A673 (cell line): ENCODE measurements at regions not wholly inside any gene's neighbourhood (a gene's known extent, or its start where the extent isn't known, plus 50 kb on each side); places are given as distances from the start of the nearest gene placed in this dataset.
A peak's percentile ranks its signal among the peaks of the same experiment; 100 is the strongest.

Source experiments
- BruUV-seq: library from RNA; stranded (reverse); fragments of 400-500 nt; replicated peaks from 2 replicates; lab custom pipeline; 2021; lab: Mats Ljungman, UMichigan
- CTCF ChIA-PET: fragments of 300-600 bp; sonication (Branson Sonifier 250); formaldehyde crosslinking; loops from one replicate; lab custom pipeline; 2022; ENCODE audit warnings: antibody characterized with exemption; lab: Charles Lee
- POLR2A ChIA-PET: fragments of 300-600 bp; sonication (Branson Sonifier 250); formaldehyde crosslinking; loops from one replicate; lab custom pipeline; 2022; ENCODE audit warnings: antibody characterized with exemption; ENCODE audit not compliant: low non-redundant PET; lab: Charles Lee
- DNase-seq: peaks from one replicate; pipeline ENCODE4 v3.0.0-alpha.2; 2015; ENCODE audit warnings: low spot score
- H3K27ac ChIP-seq: fragments of 200-600 bp; sonication (generic); 2 replicates; pipeline ENCODE4 v1.5.1; 2016; ENCODE audit warnings: mixed run types, low read depth, mild to moderate bottlenecking, mixed read lengths, antibody characterized with exemption, low read length; ENCODE audit not compliant: poor library complexity, severe bottlenecking
- H3K27me3 ChIP-seq: fragments of 200-600 bp; sonication (generic); replicated peaks from 2 replicates; pipeline ENCODE4 v1.6.1; 2017; ENCODE audit warnings: mixed run types, low read depth, mild to moderate bottlenecking, mixed read lengths, antibody characterized with exemption, low read length; ENCODE audit not compliant: insufficient read depth, poor library complexity
- H3K36me3 ChIP-seq: fragments of 200-600 bp; sonication (generic); 2 replicates; pipeline ENCODE4 v1.6.1; 2016; ENCODE audit warnings: mixed run types, mild to moderate bottlenecking, mixed read lengths, antibody characterized with exemption, low read length; ENCODE audit not compliant: insufficient read depth, poor library complexity, severe bottlenecking
- H3K4me1 ChIP-seq: fragments of 200-600 bp; sonication (generic); 2 replicates; pipeline ENCODE4 v1.6.1; 2017; ENCODE audit warnings: mixed run types, mild to moderate bottlenecking, mixed read lengths, antibody characterized with exemption, low read length; ENCODE audit not compliant: insufficient read depth, poor library complexity, severe bottlenecking
- H3K4me3 ChIP-seq: fragments of 200-600 bp; sonication (generic); 2 replicates; pipeline ENCODE4 v1.5.1; 2016; ENCODE audit warnings: low read depth, mixed run types, mild to moderate bottlenecking, mixed read lengths, low read length; ENCODE audit not compliant: poor library complexity, severe bottlenecking
- H3K9me3 ChIP-seq: fragments of 200-600 bp; sonication (generic); 2 replicates; pipeline ENCODE4 v1.6.1; 2016; ENCODE audit warnings: mixed run types, low read depth, mild to moderate bottlenecking, mixed read lengths, antibody characterized with exemption, low read length; ENCODE audit not compliant: poor library complexity, severe bottlenecking
- EZH2 ChIP-seq: fragments of 200-600 bp; sonication (generic); IDR thresholded peaks from 2 replicates; pipeline ENCODE4 v1.6.1; 2017; ENCODE audit warnings: borderline replicate concordance, low read depth, mild to moderate bottlenecking, mixed read lengths, antibody characterized with exemption, low read length; ENCODE audit not compliant: poor library complexity, severe bottlenecking
- intact Hi-C: fragments of 100-400 bp; cut with micrococcal nuclease; formaldehyde crosslinking; loops from one replicate; pipeline ENCODE4 v1.10.0; 2022; ENCODE audit not compliant: unreplicated experiment
- TF ChIP-seq, protein P1 (sequence below): fragments of 300-800, 200-600 bp; sonication (generic); conservative IDR thresholded peaks from 2 replicates; pipeline ENCODE4 v1.5.1; 2017; ENCODE audit warnings: low read depth, mild to moderate bottlenecking, antibody characterized with exemption, low read length, moderate library complexity, mixed read lengths

DNA sequence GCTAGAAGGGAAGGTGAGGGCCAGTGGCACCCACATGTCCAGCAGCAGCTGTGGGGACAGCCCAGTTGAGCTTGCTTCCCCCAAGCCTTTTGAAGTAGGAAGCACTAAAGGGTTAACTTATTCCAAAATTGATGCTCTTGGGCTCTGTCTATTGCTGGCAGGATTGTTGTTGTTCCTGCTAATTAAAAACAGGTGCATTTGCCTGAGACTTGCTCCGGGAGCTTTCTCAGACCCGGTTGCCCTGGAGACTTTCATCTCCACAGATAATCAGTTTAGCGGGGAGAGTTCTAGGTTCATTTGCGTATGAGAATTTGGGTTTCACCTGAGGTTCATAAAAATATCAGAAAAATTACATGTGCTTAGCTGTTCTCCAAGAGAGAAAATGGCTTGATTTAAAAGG lies 277.3 kb downstream of the LRATD1 start:
- no peak overlapping the region for H3K27ac ChIP-seq
- BruUV-seq, result no TSS peak
- TF ChIP-seq EZH2, result no peak
- TF ChIP-seq, protein P1, sequence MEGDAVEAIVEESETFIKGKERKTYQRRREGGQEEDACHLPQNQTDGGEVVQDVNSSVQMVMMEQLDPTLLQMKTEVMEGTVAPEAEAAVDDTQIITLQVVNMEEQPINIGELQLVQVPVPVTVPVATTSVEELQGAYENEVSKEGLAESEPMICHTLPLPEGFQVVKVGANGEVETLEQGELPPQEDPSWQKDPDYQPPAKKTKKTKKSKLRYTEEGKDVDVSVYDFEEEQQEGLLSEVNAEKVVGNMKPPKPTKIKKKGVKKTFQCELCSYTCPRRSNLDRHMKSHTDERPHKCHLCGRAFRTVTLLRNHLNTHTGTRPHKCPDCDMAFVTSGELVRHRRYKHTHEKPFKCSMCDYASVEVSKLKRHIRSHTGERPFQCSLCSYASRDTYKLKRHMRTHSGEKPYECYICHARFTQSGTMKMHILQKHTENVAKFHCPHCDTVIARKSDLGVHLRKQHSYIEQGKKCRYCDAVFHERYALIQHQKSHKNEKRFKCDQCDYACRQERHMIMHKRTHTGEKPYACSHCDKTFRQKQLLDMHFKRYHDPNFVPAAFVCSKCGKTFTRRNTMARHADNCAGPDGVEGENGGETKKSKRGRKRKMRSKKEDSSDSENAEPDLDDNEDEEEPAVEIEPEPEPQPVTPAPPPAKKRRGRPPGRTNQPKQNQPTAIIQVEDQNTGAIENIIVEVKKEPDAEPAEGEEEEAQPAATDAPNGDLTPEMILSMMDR, result no peak
- intact Hi-C loops, result loop anchor here (10.0 kb wide), 1 partner anchor 675 kb away; no protein-coding TSS in a partner anchor
- H3K4me1 ChIP-seq, result peaks cover 19% of the 10 kb centered on the region
- H3K27me3 ChIP-seq, result peaks cover 54% of the 10 kb centered on the region
- ChIA-PET CTCF (interaction anchor here (0.5 kb wide), 1 partner anchor 8 kb away, joined by 3 read pairs; no protein-coding TSS in a partner anchor), POLR2A (no interaction called here)
- DNase-seq, result peak; percentile 28
- no peak overlapping the region for H3K4me3 ChIP-seq
- H3K36me3 ChIP-seq, result no peaks in the 10 kb centered on the region
- H3K9me3 ChIP-seq, result no peaks in the 10 kb centered on the region

DNA sequence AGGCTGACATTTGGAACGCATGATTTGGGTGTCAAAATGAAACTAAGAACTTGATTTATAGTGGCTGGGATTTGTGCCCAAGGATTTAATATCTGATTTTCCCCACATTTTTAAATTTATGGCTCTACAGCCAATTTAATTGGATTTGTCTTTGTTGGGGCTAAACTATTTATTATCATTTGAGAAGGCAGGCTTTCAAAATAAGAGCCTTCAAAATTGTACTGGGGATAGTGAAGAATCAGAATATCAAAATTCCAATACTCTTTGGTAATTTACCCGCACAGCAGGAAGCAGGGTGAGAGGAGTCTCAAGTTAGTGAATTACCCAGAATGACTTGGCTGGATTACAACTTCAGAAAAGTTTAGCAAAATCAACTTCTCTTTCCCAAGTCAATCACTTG lies 278.1 kb downstream of the LRATD1 start:
- CTCF ChIA-PET, result no interaction called here

GRCh38 chr2:14915983-14916382 lies 283.5 kb downstream of the LRATD1 start:
- intact Hi-C loops, result loop anchor here (10.0 kb wide), 1 partner anchor 669 kb away; no protein-coding TSS in a partner anchor
- BruUV-seq, result no TSS peak
- DNase-seq, result no peak
- Histone ChIP-seq H3K27ac (no peak overlapping the region), H3K36me3 (no peaks in the 10 kb centered on the region), H3K27me3 (peaks cover 53% of the 10 kb centered on the region), H3K4me1 (peaks cover 6% of the 10 kb centered on the region), H3K9me3 (no peaks in the 10 kb centered on the region), H3K4me3 (no peak overlapping the region)
- CTCF ChIA-PET, result no interaction called here
- POLR2A ChIA-PET, result no interaction called here
- no peak for TF ChIP-seq EZH2
- TF ChIP-seq, protein P1, result no peak

More for the DNA sequence above, 278.1 kb downstream of the LRATD1 start:
- peak; percentile 89 for DNase-seq
- POLR2A ChIA-PET, result no interaction called here
- TF ChIP-seq, protein P1, result no peak
- TF ChIP-seq EZH2, result no peak
- peaks cover 19% of the 10 kb centered on the region for H3K4me1 ChIP-seq
- H3K4me3 ChIP-seq, result no peak overlapping the region
- no peak overlapping the region for H3K27ac ChIP-seq
- intact Hi-C loops, result loop anchor here (10.0 kb wide), 1 partner anchor 674 kb away; no protein-coding TSS in a partner anchor
- no TSS peak for BruUV-seq
- no peaks in the 10 kb centered on the region for H3K9me3 ChIP-seq
- H3K36me3 ChIP-seq, result no peaks in the 10 kb centered on the region
- H3K27me3 ChIP-seq, result peaks cover 48% of the 10 kb centered on the region
